ENCODE measurements at regions not wholly inside any gene's neighbourhood (a gene's known extent, or its start where the extent isn't known, plus 50 kb on each side); places are given as distances from the start of the nearest gene placed in this dataset.

DNA sequence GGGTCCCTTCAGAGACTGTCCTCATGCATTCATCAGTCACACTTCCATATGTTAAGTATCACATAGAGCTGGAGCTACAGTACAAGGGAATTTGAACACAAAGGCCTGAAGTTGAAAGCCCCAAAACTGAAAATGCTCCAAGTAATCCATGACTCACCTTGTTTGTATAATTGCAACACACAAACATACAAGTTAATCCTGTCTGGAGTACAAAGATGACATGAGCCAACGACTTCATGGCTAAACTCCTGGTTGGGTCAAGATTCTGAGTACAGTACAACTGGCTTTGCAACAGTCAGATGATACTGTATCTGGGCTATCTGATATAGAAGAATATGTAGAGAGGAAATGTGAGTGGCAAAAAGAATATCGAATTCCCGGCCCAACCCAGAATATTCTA lies 73.1 kb upstream of the AASS start:
- Histone ChIP-seq H3K27ac (ENCODE audit: control insufficient read depth, insufficient read depth) (no peak overlapping the region), H3K9me3 (replicated peaks; ENCODE audit: control insufficient read depth, insufficient read depth, low read length) (no peaks in the 10 kb centered on the region), H3K36me3 (ENCODE audit: control insufficient read depth in 2 of 2, insufficient read depth in 2 of 2, low read length in 1 of 2) (no peaks in the 10 kb centered on the region), H3K27me3 (replicated peaks in 1 of 2; ENCODE audit: control insufficient read depth in 2 of 2, insufficient read depth in 2 of 2, low read length in 1 of 2) (no peaks in the 10 kb centered on the region), H3K4me2 (ENCODE audit: control insufficient read depth, insufficient read depth) (no peak overlapping the region), H2AFZ (ENCODE audit: control insufficient read depth, low read depth, low read length) (no peak overlapping the region), H3K9ac (ENCODE audit: control insufficient read depth, insufficient read depth, low read length) (no peak overlapping the region), H3K4me1 (ENCODE audit: control insufficient read depth, insufficient read depth, low read length) (no peaks in the 10 kb centered on the region), H3K4me3 (no peak overlapping the region), H3K79me2 (ENCODE audit: control insufficient read depth, insufficient read depth, low read length) (no peaks in the 10 kb centered on the region), H4K20me1 (ENCODE audit: control insufficient read depth, insufficient read depth) (no peaks in the 10 kb centered on the region)
- intact Hi-C loops (cut with micrococcal nuclease; ENCODE audit: unreplicated experiment) = loop anchor here (5.0 kb wide), 1 partner anchor 125 kb away; no protein-coding TSS in a partner anchor
- SMC1A ChIA-PET (ENCODE audit: uncharacterized antibody, unreplicated experiment) = interaction anchor here (1.1 to 4.8 kb wide), 4 partner anchors 8 to 316 kb away, joined by 3 to 70 read pairs (median 20); no protein-coding TSS in a partner anchor
- FAIRE-seq (no peak), ATAC-seq (no peak), DNase-seq (ENCODE audit: low read depth, low spot score) (no peak)
- CTCF ChIA-PET = interaction anchor here (1.0 to 13.5 kb wide), 5 partner anchors 73 to 314 kb away, joined by 3 to 220 read pairs (median 9); partner anchors contain the start of gene AASS
- WGBS (ENCODE audit: insufficient coverage, insufficient replicate concordance, low lambda C conversion rate, missing lambda C conversion rate) = 47% methylated on average over 3 of the region's 3 CpGs
- in situ Hi-C loops (cut with MboI) = no loop called here
- POLR2A ChIA-PET = no interaction called here
- TF ChIP-seq, protein P1, sequence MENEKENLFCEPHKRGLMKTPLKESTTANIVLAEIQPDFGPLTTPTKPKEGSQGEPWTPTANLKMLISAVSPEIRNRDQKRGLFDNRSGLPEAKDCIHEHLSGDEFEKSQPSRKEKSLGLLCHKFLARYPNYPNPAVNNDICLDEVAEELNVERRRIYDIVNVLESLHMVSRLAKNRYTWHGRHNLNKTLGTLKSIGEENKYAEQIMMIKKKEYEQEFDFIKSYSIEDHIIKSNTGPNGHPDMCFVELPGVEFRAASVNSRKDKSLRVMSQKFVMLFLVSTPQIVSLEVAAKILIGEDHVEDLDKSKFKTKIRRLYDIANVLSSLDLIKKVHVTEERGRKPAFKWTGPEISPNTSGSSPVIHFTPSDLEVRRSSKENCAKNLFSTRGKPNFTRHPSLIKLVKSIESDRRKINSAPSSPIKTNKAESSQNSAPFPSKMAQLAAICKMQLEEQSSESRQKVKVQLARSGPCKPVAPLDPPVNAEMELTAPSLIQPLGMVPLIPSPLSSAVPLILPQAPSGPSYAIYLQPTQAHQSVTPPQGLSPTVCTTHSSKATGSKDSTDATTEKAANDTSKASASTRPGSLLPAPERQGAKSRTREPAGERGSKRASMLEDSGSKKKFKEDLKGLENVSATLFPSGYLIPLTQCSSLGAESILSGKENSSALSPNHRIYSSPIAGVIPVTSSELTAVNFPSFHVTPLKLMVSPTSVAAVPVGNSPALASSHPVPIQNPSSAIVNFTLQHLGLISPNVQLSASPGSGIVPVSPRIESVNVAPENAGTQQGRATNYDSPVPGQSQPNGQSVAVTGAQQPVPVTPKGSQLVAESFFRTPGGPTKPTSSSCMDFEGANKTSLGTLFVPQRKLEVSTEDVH (IDR thresholded peaks at IDR 0.05; ENCODE audit: low read depth, partially characterized antibody) = no peak
- TF ChIP-seq ZNF207 (IDR thresholded peaks at IDR 0.05; ENCODE audit: borderline replicate concordance) (no peak), E2F4 (IDR thresholded peaks at IDR 0.05; ENCODE audit: low read depth, low read length) (no peak), EZH2 (IDR thresholded peaks at IDR 0.05; ENCODE audit: borderline replicate concordance, control insufficient read depth, low read depth, low read length) (no peak)
- no TSS peak for BruUV-seq (replicated peaks)
- RAD21 ChIA-PET (ENCODE audit: unreplicated experiment) = interaction anchor here (13.2 kb wide), 1 partner anchor 313 kb away, joined by 173 read pairs; no protein-coding TSS in a partner anchor

Data from GM12878 (cell line).